CD14-positive monocyte (primary cell): ENCODE measurements at regions not wholly inside any gene's neighbourhood (a gene's known extent, or its start where the extent isn't known, plus 50 kb on each side); places are given as distances from the start of the nearest gene placed in this dataset.

Source experiments
- DNase-seq, 3 donors: peaks; one replicate each; pipeline ENCODE4 v3.0.0-alpha.2; 2011 to 2022
- H2AFZ ChIP-seq: 2 replicates; pipeline ENCODE4 v1.6.0; 2012; ENCODE audit warnings: mild to moderate bottlenecking, low read depth, low read length, inconsistent platforms; ENCODE audit not compliant: insufficient read depth, poor library complexity, severe bottlenecking
- H3K27ac ChIP-seq, 2 donors: 1 replicate in 1 of 2; 2 replicates in 1 of 2; pipeline ENCODE4 v1.5.1; 2012 to 2013; ENCODE audit warnings: low read length in 2 of 2, control low read depth in 1 of 2, inconsistent platforms in 1 of 2, low read depth in 1 of 2, mild to moderate bottlenecking in 1 of 2
- H3K27me3 ChIP-seq, 2 donors: one replicate each; pipeline versions ENCODE4 v1.6.0 to v1.6.1; 2011 to 2013; ENCODE audit warnings: low read length in 2 of 2; ENCODE audit not compliant: control insufficient read depth in 2 of 2, insufficient read depth in 2 of 2
- H3K36me3 ChIP-seq, 2 donors: replicated peaks in 1 of 2; 1 replicate in 1 of 2; 2 replicates in 1 of 2; pipeline versions ENCODE4 v1.5.1 to v1.6.1; 2012 to 2013; ENCODE audit warnings: low read length in 2 of 2, control low read depth in 1 of 2, inconsistent platforms in 1 of 2, mild to moderate bottlenecking in 1 of 2; ENCODE audit not compliant: insufficient read depth in 2 of 2, control insufficient read depth in 1 of 2
- H3K4me1 ChIP-seq, 2 donors: 1 replicate in 1 of 2; 2 replicates in 1 of 2; pipeline versions ENCODE4 v1.5.1 to v1.6.1; 2012 to 2013; ENCODE audit warnings: low read length in 2 of 2, control low read depth in 1 of 2, inconsistent platforms in 1 of 2, mild to moderate bottlenecking in 1 of 2, moderate library complexity in 1 of 2; ENCODE audit not compliant: insufficient read depth in 2 of 2, control insufficient read depth in 1 of 2
- H3K4me2 ChIP-seq: replicated peaks from 2 replicates; pipeline ENCODE3; 2012; ENCODE audit warnings: low read length, moderate library complexity, mild to moderate bottlenecking; ENCODE audit not compliant: poor library complexity, severe bottlenecking; ENCODE audit errors: extremely low read depth
- H3K4me3 ChIP-seq, 3 experiments: fragments of 200-600 bp in 1 of 3; sonication (generic) in 1 of 3; replicated peaks in 1 of 3; 1 replicate in 2 of 3; 2 replicates in 1 of 3; pipeline ENCODE4 v1.5.1; 2011 to 2013; ENCODE audit warnings: low read length in 3 of 3, mild to moderate bottlenecking in 3 of 3, control low read depth in 2 of 3, low read depth in 2 of 3, inconsistent platforms in 1 of 3, moderate library complexity in 1 of 3
- H3K79me2 ChIP-seq: 2 replicates; pipeline ENCODE4 v1.6.0; 2012; ENCODE audit warnings: mild to moderate bottlenecking, control low read depth, inconsistent platforms, low read length, moderate library complexity; ENCODE audit not compliant: insufficient read depth
- H3K9ac ChIP-seq: 2 replicates; pipeline ENCODE4 v1.6.0; 2017; ENCODE audit warnings: low read length, mild to moderate bottlenecking; ENCODE audit not compliant: insufficient read depth, poor library complexity, severe bottlenecking
- H3K9me3 ChIP-seq, 2 donors: replicated peaks in 1 of 2; 1 replicate in 1 of 2; 2 replicates in 1 of 2; pipeline versions ENCODE4 v1.5.1 to v1.6.1; 2012 to 2013; ENCODE audit warnings: low read length in 2 of 2, control low read depth in 1 of 2; ENCODE audit not compliant: control insufficient read depth in 1 of 2, insufficient read depth in 1 of 2
- H4K20me1 ChIP-seq: 2 replicates; pipeline ENCODE4 v1.6.0; 2012; ENCODE audit warnings: mild to moderate bottlenecking, low read length, control low read depth, moderate library complexity; ENCODE audit not compliant: insufficient read depth
- H3K27ac Mint-ChIP-seq, 7 donors: one replicate each; pipeline ENCODE4 v1.8.0; 2020; ENCODE audit warnings: mild to moderate bottlenecking in 7 of 7, mixed read lengths in 7 of 7, moderate library complexity in 6 of 7, inconsistent platforms in 2 of 7
- H3K27me3 Mint-ChIP-seq, 3 donors: one replicate each; pipeline ENCODE4 v1.8.0; 2021 to 2022; ENCODE audit warnings: low read depth in 3 of 3, mild to moderate bottlenecking in 3 of 3, mixed read lengths in 3 of 3, moderate library complexity in 3 of 3, inconsistent platforms in 1 of 3
- H3K36me3 Mint-ChIP-seq, 2 donors: one replicate each; pipeline ENCODE4 v1.8.0; 2020; ENCODE audit warnings: mixed read lengths in 2 of 2, inconsistent platforms in 1 of 2, mild to moderate bottlenecking in 1 of 2
- H3K4me1 Mint-ChIP-seq: one replicate; pipeline ENCODE4 v1.8.0; 2020; ENCODE audit warnings: mild to moderate bottlenecking, mixed read lengths
- H3K4me3 Mint-ChIP-seq, 2 donors: one replicate each; pipeline ENCODE4 v1.8.0; 2020; ENCODE audit warnings: mild to moderate bottlenecking in 2 of 2, mixed read lengths in 2 of 2, moderate library complexity in 1 of 2
- H3K9me3 Mint-ChIP-seq, 7 donors: one replicate each; pipeline ENCODE4 v1.8.0; 2020 to 2022; ENCODE audit warnings: mixed read lengths in 7 of 7, mild to moderate bottlenecking in 6 of 7, moderate library complexity in 6 of 7, inconsistent platforms in 2 of 7
- CTCF ChIP-seq: fragments of 200-600 bp; IDR thresholded peaks from one replicate; pipeline ENCODE4 v1.8.0; 2022; ENCODE audit warnings: antibody characterized with exemption, mild to moderate bottlenecking
- WGBS: methylation state at CpG from one replicate; pipeline ENCODE4 v1.1.5; 2013; ENCODE audit warnings: missing lambda C conversion rate; ENCODE audit not compliant: insufficient coverage; 5-methylcytosine and 5-hydroxymethylcytosine counted together
- intact Hi-C, 2 donors: fragments of 100-400 bp; cut with micrococcal nuclease; formaldehyde crosslinking; loops; one replicate each; pipeline versions ENCODE4 v1.15.0 to v1.15.1; 2023

- no peak overlapping the region for H3K4me2 ChIP-seq
- no peak overlapping the region for H3K4me3 ChIP-seq
- H4K20me1 ChIP-seq = no peaks in the 10 kb centered on the region
- H3K79me2 ChIP-seq = no peaks in the 10 kb centered on the region
- H3K27me3 Mint-ChIP-seq = peaks cover 0 to 3% (median 0%) of the 10 kb centered on the region in 3 donors
- TF ChIP-seq CTCF = no peak
- DNase-seq = no peak
- no peaks in the 10 kb centered on the region for H3K36me3 Mint-ChIP-seq
- no peak overlapping the region for H3K27ac Mint-ChIP-seq
- no peaks in the 10 kb centered on the region for H3K27me3 ChIP-seq
- peaks cover 0 to 10% (median 6%) of the 10 kb centered on the region in 7 donors for H3K9me3 Mint-ChIP-seq
- H3K4me1 ChIP-seq = no peaks in the 10 kb centered on the region
- no peaks in the 10 kb centered on the region for H3K36me3 ChIP-seq
- intact Hi-C loops = no loop called here
- H3K9ac ChIP-seq = no peak overlapping the region
- H3K27ac ChIP-seq = no peak overlapping the region
- H2AFZ ChIP-seq = no peak overlapping the region
- H3K9me3 ChIP-seq = no peaks in the 10 kb centered on the region
- WGBS = no CpG with 5 or more reads among the region's 2 CpGs
- H3K4me3 Mint-ChIP-seq = no peak overlapping the region
- H3K4me1 Mint-ChIP-seq = no peaks in the 10 kb centered on the region
These were observed 200.9 kb downstream of the NKX6-1 start for GRCh38 chr4:84298023-84298718.

- H3K4me3 ChIP-seq = no peak overlapping the region
- intact Hi-C loops = no loop called here
- H3K27ac ChIP-seq = no peak overlapping the region
- H4K20me1 ChIP-seq = no peaks in the 10 kb centered on the region
- no peak overlapping the region for H2AFZ ChIP-seq
- H3K4me2 ChIP-seq = no peak overlapping the region
- Mint-ChIP-seq H3K9me3 (peaks cover 5 to 15% (median 11%) of the 10 kb centered on the region in 7 donors), H3K27ac (no peak overlapping the region), H3K4me1 (no peaks in the 10 kb centered on the region), H3K36me3 (no peaks in the 10 kb centered on the region), H3K4me3 (no peak overlapping the region), H3K27me3 (no peaks in the 10 kb centered on the region)
- H3K4me1 ChIP-seq = no peaks in the 10 kb centered on the region
- no CpG with 5 or more reads among the region's 2 CpGs for WGBS
- H3K9me3 ChIP-seq = no peaks in the 10 kb centered on the region
- no peak for TF ChIP-seq CTCF
- no peak for DNase-seq
- H3K79me2 ChIP-seq = no peaks in the 10 kb centered on the region
- no peaks in the 10 kb centered on the region for H3K36me3 ChIP-seq
- H3K27me3 ChIP-seq = no peaks in the 10 kb centered on the region
- H3K9ac ChIP-seq = no peak overlapping the region
These were observed 207.1 kb downstream of the NKX6-1 start for GRCh38 chr4:84291969-84292368.
